HEK293 (cell line): ENCODE measurements at regions not wholly inside any gene's neighbourhood (a gene's known extent, or its start where the extent isn't known, plus 50 kb on each side); places are given as distances from the start of the nearest gene placed in this dataset.

Source experiments
- CTCF ChIA-PET: fragments of 350-600 bp; formaldehyde crosslinking; extraction: SDS; loops from one replicate; lab custom pipeline; 2021; ENCODE audit warnings: antibody characterized with exemption; lab: Yijun Ruan, JAX
- POLR2A ChIA-PET: fragments of 300-600 bp; formaldehyde crosslinking; extraction: SDS; loops from one replicate; lab custom pipeline; 2020; ENCODE audit warnings: antibody characterized with exemption, inconsistent platforms; lab: Yijun Ruan, JAX
- H3K27ac ChIP-seq: fragments of 200-500 bp; sonication (Bioruptor generic); 2 replicates; pipeline ENCODE4 v1.5.1; 2014; ENCODE audit warnings: low read depth, low read length, control low read depth, inconsistent platforms; ENCODE audit errors: extremely low read depth
- H3K36me3 ChIP-seq, 2 experiments: fragments of 200-500 bp in 1 of 2; sonication (Bioruptor generic) in 1 of 2; 1 replicate in 1 of 2; 2 replicates in 1 of 2; pipeline ENCODE4 v1.5.1; 2014 to 2017; ENCODE audit warnings: inconsistent platforms in 2 of 2, low read length in 2 of 2; ENCODE audit not compliant: control insufficient read depth in 2 of 2, insufficient read depth in 1 of 2
- H3K4me1 ChIP-seq: fragments of 200-500 bp; sonication (Bioruptor generic); 2 replicates; pipeline ENCODE4 v1.5.1; 2014; ENCODE audit warnings: mild to moderate bottlenecking, low read length, inconsistent platforms; ENCODE audit not compliant: control insufficient read depth, insufficient read depth
- H3K4me3 ChIP-seq: 2 replicates; pipeline ENCODE4 v1.5.1; 2011; ENCODE audit warnings: low read depth, mild to moderate bottlenecking, control low read depth, low read length, moderate library complexity
- H3K9me3 ChIP-seq: fragments of 200-500 bp; sonication (Bioruptor generic); 2 replicates; pipeline ENCODE4 v1.5.1; 2014; ENCODE audit warnings: low read depth, low read length, inconsistent platforms; ENCODE audit not compliant: control insufficient read depth, insufficient read depth
- EGR2 ChIP-seq: fragments of 450-650 bp; formaldehyde crosslinking; IDR thresholded peaks from 2 replicates; pipeline ENCODE4 v1.5.1; 2016; ENCODE audit warnings: low read depth, missing biosample characterization, missing genetic modification characterization
- KLF7 ChIP-seq: fragments of 450-650 bp; formaldehyde crosslinking; IDR thresholded peaks from 2 replicates; pipeline ENCODE4 v1.5.1; 2016; ENCODE audit warnings: missing biosample characterization, missing genetic modification characterization, borderline replicate concordance
- PBX3 ChIP-seq: sonication (generic); formaldehyde crosslinking; IDR thresholded peaks from 2 replicates; pipeline ENCODE4 v1.8.1; 2022; ENCODE audit warnings: mild to moderate bottlenecking, moderate library complexity, missing genetic modification reagents
- REPIN1 ChIP-seq: fragments of 450-650 bp; formaldehyde crosslinking; IDR thresholded peaks from 2 replicates; pipeline ENCODE4 v1.5.1; 2017; ENCODE audit warnings: missing biosample characterization, missing genetic modification characterization, low read depth
- SALL2 ChIP-seq: fragments of 450-650 bp; formaldehyde crosslinking; IDR thresholded peaks from 2 replicates; pipeline ENCODE4 v1.5.0; 2017; ENCODE audit warnings: missing biosample characterization, mild to moderate bottlenecking, missing genetic modification characterization, borderline replicate concordance
- ZBTB8A ChIP-seq: fragments of 450-650 bp; formaldehyde crosslinking; IDR thresholded peaks from 2 replicates; pipeline ENCODE4 v1.5.1; 2016; ENCODE audit warnings: missing biosample characterization, missing genetic modification characterization
- ZFHX2 ChIP-seq: fragments of 450-650 bp; formaldehyde crosslinking; conservative IDR thresholded peaks from 2 replicates; pipeline ENCODE4 v1.5.1; 2016; ENCODE audit warnings: missing biosample characterization, missing genetic modification characterization
- ZIC2 ChIP-seq: fragments of 450-650 bp; formaldehyde crosslinking; IDR thresholded peaks from 2 replicates; pipeline ENCODE4 v1.5.1; 2016; ENCODE audit warnings: missing biosample characterization, missing genetic modification characterization
- ZNF146 ChIP-seq: fragments of 450-650 bp; formaldehyde crosslinking; IDR thresholded peaks from 2 replicates; pipeline ENCODE4 v1.5.1; 2016; ENCODE audit warnings: missing biosample characterization, missing genetic modification characterization
- ZNF18 ChIP-seq: fragments of 450-650 bp; formaldehyde crosslinking; IDR thresholded peaks from 2 replicates; pipeline ENCODE4 v1.5.1; 2016; ENCODE audit warnings: missing biosample characterization, missing genetic modification characterization
- ZNF214 ChIP-seq: fragments of 450-650 bp; formaldehyde crosslinking; IDR thresholded peaks from 2 replicates; pipeline ENCODE4 v1.5.1; 2017; ENCODE audit warnings: missing biosample characterization, mild to moderate bottlenecking, missing genetic modification characterization, borderline replicate concordance
- ZNF350 ChIP-seq: fragments of 450-650 bp; formaldehyde crosslinking; IDR thresholded peaks from 2 replicates; pipeline ENCODE4 v1.5.0; 2017; ENCODE audit warnings: missing biosample characterization, mild to moderate bottlenecking, missing genetic modification characterization
- ZNF473 ChIP-seq: fragments of 450-650 bp; formaldehyde crosslinking; IDR thresholded peaks from 2 replicates; pipeline ENCODE4 v1.5.1; 2017; ENCODE audit warnings: missing biosample characterization, missing genetic modification characterization
- ZNF558 ChIP-seq: fragments of 450-650 bp; formaldehyde crosslinking; IDR thresholded peaks from 2 replicates; pipeline ENCODE4 v1.5.1; 2016; ENCODE audit warnings: missing biosample characterization, missing genetic modification characterization
- ZNF658 ChIP-seq: fragments of 450-650 bp; formaldehyde crosslinking; IDR thresholded peaks from 2 replicates; pipeline ENCODE4; 2016; ENCODE audit warnings: missing biosample characterization, missing genetic modification characterization
- ZNF670 ChIP-seq: fragments of 450-650 bp; formaldehyde crosslinking; IDR thresholded peaks from 2 replicates; pipeline ENCODE4 v1.5.1; 2016; ENCODE audit warnings: missing biosample characterization, missing genetic modification characterization, low read depth
- ZNF692 ChIP-seq: fragments of 450-650 bp; formaldehyde crosslinking; IDR thresholded peaks from 2 replicates; pipeline ENCODE4 v1.5.1; 2016; ENCODE audit warnings: missing biosample characterization, missing genetic modification characterization
- ZNF791 ChIP-seq: fragments of 450-650 bp; formaldehyde crosslinking; IDR thresholded peaks from 2 replicates; pipeline ENCODE4 v1.5.1; 2016; ENCODE audit warnings: missing biosample characterization, missing genetic modification characterization
- TF ChIP-seq, protein P1 (sequence below): fragments of 450-650 bp; formaldehyde crosslinking; IDR thresholded peaks from 2 replicates; pipeline ENCODE4 v1.5.1; 2017; ENCODE audit warnings: missing biosample characterization, missing genetic modification characterization
- TF ChIP-seq, protein P2 (sequence below): fragments of 450-650 bp; IDR thresholded peaks from 2 replicates; pipeline ENCODE4 v1.5.1; 2018; ENCODE audit warnings: missing biosample characterization, mild to moderate bottlenecking, missing genetic modification characterization
- TF ChIP-seq, protein P3 (sequence below): fragments of 450-650 bp; formaldehyde crosslinking; conservative IDR thresholded peaks from 2 replicates; pipeline ENCODE4 v1.5.1; 2016; ENCODE audit warnings: low read depth, missing biosample characterization, missing genetic modification characterization

- Histone ChIP-seq H3K27ac (no peak overlapping the region), H3K4me3 (no peak overlapping the region), H3K4me1 (no peaks in the 10 kb centered on the region), H3K36me3 (no peaks in the 10 kb centered on the region), H3K9me3 (no peaks in the 10 kb centered on the region)
- ChIA-PET POLR2A (no interaction called here), CTCF (interaction anchor here (2.0 kb wide), 1 partner anchor 24 kb away, joined by 5 read pairs; no protein-coding TSS in a partner anchor)
- TF ChIP-seq, protein P1, sequence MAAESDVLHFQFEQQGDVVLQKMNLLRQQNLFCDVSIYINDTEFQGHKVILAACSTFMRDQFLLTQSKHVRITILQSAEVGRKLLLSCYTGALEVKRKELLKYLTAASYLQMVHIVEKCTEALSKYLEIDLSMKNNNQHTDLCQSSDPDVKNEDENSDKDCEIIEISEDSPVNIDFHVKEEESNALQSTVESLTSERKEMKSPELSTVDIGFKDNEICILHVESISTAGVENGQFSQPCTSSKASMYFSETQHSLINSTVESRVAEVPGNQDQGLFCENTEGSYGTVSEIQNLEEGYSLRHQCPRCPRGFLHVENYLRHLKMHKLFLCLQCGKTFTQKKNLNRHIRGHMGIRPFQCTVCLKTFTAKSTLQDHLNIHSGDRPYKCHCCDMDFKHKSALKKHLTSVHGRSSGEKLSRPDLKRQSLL (tag by site-specific recombination): no peak
- TF ChIP-seq ZNF18 (tag by site-specific recombination) (no peak), ZNF791 (tag by site-specific recombination) (no peak), SALL2 (tag by site-specific recombination) (no peak), REPIN1 (tag by site-specific recombination) (no peak), ZNF214 (tag by site-specific recombination) (no peak), ZNF558 (tag by site-specific recombination) (no peak), ZNF350 (no peak)
- TF ChIP-seq, protein P2, sequence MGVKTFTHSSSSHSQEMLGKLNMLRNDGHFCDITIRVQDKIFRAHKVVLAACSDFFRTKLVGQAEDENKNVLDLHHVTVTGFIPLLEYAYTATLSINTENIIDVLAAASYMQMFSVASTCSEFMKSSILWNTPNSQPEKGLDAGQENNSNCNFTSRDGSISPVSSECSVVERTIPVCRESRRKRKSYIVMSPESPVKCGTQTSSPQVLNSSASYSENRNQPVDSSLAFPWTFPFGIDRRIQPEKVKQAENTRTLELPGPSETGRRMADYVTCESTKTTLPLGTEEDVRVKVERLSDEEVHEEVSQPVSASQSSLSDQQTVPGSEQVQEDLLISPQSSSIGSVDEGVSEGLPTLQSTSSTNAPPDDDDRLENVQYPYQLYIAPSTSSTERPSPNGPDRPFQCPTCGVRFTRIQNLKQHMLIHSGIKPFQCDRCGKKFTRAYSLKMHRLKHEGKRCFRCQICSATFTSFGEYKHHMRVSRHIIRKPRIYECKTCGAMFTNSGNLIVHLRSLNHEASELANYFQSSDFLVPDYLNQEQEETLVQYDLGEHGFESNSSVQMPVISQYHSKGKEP (tag by site-specific recombination): no peak
- TF ChIP-seq, protein P3, sequence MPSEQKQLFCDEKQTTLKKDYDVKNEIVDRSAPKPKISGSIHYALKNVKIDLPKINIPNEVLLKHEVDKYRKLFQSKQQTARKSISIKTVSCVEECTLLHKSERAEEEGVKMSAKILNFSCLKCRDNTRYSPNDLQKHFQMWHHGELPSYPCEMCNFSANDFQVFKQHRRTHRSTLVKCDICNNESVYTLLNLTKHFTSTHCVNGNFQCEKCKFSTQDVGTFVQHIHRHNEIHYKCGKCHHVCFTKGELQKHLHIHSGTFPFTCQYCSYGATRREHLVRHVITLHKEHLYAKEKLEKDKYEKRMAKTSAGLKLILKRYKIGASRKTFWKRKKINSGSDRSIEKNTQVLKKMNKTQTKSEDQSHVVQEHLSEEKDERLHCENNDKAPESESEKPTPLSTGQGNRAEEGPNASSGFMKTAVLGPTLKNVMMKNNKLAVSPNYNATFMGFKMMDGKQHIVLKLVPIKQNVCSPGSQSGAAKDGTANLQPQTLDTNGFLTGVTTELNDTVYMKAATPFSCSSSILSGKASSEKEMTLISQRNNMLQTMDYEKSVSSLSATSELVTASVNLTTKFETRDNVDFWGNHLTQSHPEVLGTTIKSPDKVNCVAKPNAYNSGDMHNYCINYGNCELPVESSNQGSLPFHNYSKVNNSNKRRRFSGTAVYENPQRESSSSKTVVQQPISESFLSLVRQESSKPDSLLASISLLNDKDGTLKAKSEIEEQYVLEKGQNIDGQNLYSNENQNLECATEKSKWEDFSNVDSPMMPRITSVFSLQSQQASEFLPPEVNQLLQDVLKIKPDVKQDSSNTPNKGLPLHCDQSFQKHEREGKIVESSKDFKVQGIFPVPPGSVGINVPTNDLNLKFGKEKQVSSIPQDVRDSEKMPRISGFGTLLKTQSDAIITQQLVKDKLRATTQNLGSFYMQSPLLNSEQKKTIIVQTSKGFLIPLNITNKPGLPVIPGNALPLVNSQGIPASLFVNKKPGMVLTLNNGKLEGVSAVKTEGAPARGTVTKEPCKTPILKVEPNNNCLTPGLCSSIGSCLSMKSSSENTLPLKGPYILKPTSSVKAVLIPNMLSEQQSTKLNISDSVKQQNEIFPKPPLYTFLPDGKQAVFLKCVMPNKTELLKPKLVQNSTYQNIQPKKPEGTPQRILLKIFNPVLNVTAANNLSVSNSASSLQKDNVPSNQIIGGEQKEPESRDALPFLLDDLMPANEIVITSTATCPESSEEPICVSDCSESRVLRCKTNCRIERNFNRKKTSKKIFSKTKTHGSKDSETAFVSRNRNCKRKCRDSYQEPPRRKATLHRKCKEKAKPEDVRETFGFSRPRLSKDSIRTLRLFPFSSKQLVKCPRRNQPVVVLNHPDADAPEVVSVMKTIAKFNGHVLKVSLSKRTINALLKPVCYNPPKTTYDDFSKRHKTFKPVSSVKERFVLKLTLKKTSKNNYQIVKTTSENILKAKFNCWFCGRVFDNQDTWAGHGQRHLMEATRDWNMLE (tag by site-specific recombination): no peak
These were observed 189.4 kb upstream of the PALMD start for GRCh38 chr1:99456536-99456935.

GRCh38 chr1:99457381-99458165 is 188.3 kb upstream of the PALMD start:
- ChIA-PET POLR2A (no interaction called here), CTCF (interaction anchor here (1.0 to 2.0 kb wide), 2 partner anchors 17 to 23 kb away, joined by 3 to 5 read pairs; no protein-coding TSS in a partner anchor)
- H3K27ac ChIP-seq: no peak overlapping the region
- H3K4me1 ChIP-seq: no peaks in the 10 kb centered on the region
- no peak overlapping the region for H3K4me3 ChIP-seq
- no peaks in the 10 kb centered on the region for H3K36me3 ChIP-seq
- H3K9me3 ChIP-seq: no peaks in the 10 kb centered on the region
- TF ChIP-seq ZBTB8A: no peak
- no peak for TF ChIP-seq ZNF146 (tag by site-specific recombination)
- no peak for TF ChIP-seq ZIC2 (tag by site-specific recombination)
- TF ChIP-seq ZNF670: no peak
- TF ChIP-seq ZNF692 (tag by site-specific recombination): no peak
- no peak for TF ChIP-seq PBX3
- TF ChIP-seq ZNF473 (tag by site-specific recombination): no peak
- peak; percentile 78 for TF ChIP-seq EGR2 (tag by site-specific recombination)
- TF ChIP-seq ZFHX2: peak; percentile 57
- TF ChIP-seq ZNF791 (tag by site-specific recombination): no peak
- no peak for TF ChIP-seq ZNF658 (tag by site-specific recombination)
- no peak for TF ChIP-seq KLF7 (tag by site-specific recombination)
